K562 (cell line): ENCODE measurements at regions not wholly inside any gene's neighbourhood (a gene's known extent, or its start where the extent isn't known, plus 50 kb on each side); places are given as distances from the start of the nearest gene placed in this dataset.

Source experiments
- CHCHD3 ChIP-seq: fragments of 250-450 bp; sonication (Bioruptor Pico); IDR thresholded peaks from 2 replicates; pipeline ENCODE4 v2.1.2; 2022; ENCODE audit warnings: mild to moderate bottlenecking
- GTF2E2 ChIP-seq: fragments of 200-800 bp; sonication (Bioruptor generic); IDR thresholded peaks from 2 replicates; pipeline ENCODE4 v1.6.1; 2016; ENCODE audit warnings: missing genetic modification characterization, missing compliant biosample characterization
- SIX5 ChIP-seq, 2 experiments: IDR thresholded peaks; 2 replicates each; pipeline ENCODE4 v1.6.1; 2011; ENCODE audit warnings: low read length in 2 of 2, borderline replicate concordance in 1 of 2, low read depth in 1 of 2, mild to moderate bottlenecking in 1 of 2, moderate library complexity in 1 of 2; ENCODE audit not compliant: insufficient read depth in 1 of 2
- TSC22D4 ChIP-seq: fragments of 450-650 bp; IDR thresholded peaks from 2 replicates; pipeline ENCODE4 v1.6.1; 2016; ENCODE audit warnings: missing genetic modification characterization, missing biosample characterization, control low read depth
- ZBTB1 ChIP-seq: sonication (generic); formaldehyde crosslinking; IDR thresholded peaks from 2 replicates; pipeline ENCODE4 v1.8.1; 2023; ENCODE audit warnings: missing genetic modification reagents, low read depth, mild to moderate bottlenecking, borderline replicate concordance
- ZNF408 ChIP-seq: fragments of 250-450 bp; sonication (Bioruptor Pico); IDR thresholded peaks from 2 replicates; pipeline ENCODE4 v1.4.0; 2020; ENCODE audit warnings: low read depth, mild to moderate bottlenecking, moderate library complexity
- TF ChIP-seq, protein P1 (sequence below): fragments of 200-800 bp; sonication (Bioruptor generic); IDR thresholded peaks from 2 replicates; pipeline ENCODE4 v1.6.1; 2016; ENCODE audit warnings: missing genetic modification characterization, missing compliant biosample characterization
- TF ChIP-seq, protein P2 (sequence below): sonication (generic); formaldehyde crosslinking; IDR thresholded peaks from 2 replicates; pipeline ENCODE4 v1.8.0; 2022; ENCODE audit warnings: missing genetic modification reagents, mild to moderate bottlenecking, borderline replicate concordance

DNA sequence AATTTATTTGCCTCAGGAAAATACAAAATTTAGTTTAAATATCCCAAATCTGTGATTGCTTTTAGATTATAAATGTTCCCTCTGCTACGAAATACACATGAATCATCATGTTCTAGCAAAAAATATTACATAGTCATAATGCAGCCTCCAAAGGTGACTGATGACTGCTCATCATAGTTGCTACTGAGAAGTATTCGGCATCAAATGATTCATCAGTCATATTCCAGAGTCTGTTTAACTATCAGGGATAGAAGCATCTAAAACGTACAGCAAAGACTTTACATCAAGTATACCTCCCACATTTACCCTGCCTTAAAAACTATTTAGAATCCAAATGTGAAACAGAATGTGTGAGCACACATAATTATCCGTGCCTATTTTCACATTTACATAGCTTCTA lies 626.0 kb downstream of the CDH26 start (continued):
- TF ChIP-seq ZNF408 (CRISPR knock-in tag) = no peak
- no peak for TF ChIP-seq ZBTB1 (CRISPR knock-in tag)
- no peak for TF ChIP-seq CHCHD3 (CRISPR knock-in tag)
- TF ChIP-seq, protein P1, sequence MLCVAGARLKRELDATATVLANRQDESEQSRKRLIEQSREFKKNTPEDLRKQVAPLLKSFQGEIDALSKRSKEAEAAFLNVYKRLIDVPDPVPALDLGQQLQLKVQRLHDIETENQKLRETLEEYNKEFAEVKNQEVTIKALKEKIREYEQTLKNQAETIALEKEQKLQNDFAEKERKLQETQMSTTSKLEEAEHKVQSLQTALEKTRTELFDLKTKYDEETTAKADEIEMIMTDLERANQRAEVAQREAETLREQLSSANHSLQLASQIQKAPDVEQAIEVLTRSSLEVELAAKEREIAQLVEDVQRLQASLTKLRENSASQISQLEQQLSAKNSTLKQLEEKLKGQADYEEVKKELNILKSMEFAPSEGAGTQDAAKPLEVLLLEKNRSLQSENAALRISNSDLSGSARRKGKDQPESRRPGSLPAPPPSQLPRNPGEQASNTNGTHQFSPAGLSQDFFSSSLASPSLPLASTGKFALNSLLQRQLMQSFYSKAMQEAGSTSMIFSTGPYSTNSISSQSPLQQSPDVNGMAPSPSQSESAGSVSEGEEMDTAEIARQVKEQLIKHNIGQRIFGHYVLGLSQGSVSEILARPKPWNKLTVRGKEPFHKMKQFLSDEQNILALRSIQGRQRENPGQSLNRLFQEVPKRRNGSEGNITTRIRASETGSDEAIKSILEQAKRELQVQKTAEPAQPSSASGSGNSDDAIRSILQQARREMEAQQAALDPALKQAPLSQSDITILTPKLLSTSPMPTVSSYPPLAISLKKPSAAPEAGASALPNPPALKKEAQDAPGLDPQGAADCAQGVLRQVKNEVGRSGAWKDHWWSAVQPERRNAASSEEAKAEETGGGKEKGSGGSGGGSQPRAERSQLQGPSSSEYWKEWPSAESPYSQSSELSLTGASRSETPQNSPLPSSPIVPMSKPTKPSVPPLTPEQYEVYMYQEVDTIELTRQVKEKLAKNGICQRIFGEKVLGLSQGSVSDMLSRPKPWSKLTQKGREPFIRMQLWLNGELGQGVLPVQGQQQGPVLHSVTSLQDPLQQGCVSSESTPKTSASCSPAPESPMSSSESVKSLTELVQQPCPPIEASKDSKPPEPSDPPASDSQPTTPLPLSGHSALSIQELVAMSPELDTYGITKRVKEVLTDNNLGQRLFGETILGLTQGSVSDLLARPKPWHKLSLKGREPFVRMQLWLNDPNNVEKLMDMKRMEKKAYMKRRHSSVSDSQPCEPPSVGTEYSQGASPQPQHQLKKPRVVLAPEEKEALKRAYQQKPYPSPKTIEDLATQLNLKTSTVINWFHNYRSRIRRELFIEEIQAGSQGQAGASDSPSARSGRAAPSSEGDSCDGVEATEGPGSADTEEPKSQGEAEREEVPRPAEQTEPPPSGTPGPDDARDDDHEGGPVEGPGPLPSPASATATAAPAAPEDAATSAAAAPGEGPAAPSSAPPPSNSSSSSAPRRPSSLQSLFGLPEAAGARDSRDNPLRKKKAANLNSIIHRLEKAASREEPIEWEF (CRISPR knock-in tag) = no peak
- TF ChIP-seq SIX5 (IDR thresholded peaks at IDR 0.05; ENCODE audit: borderline replicate concordance in 1 of 2, insufficient read depth in 1 of 2, low read depth in 1 of 2, low read length in 2 of 2) = no peak
- no peak for TF ChIP-seq TSC22D4 (tag)
- TF ChIP-seq, protein P2, sequence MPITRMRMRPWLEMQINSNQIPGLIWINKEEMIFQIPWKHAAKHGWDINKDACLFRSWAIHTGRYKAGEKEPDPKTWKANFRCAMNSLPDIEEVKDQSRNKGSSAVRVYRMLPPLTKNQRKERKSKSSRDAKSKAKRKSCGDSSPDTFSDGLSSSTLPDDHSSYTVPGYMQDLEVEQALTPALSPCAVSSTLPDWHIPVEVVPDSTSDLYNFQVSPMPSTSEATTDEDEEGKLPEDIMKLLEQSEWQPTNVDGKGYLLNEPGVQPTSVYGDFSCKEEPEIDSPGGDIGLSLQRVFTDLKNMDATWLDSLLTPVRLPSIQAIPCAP (CRISPR knock-in tag) = no peak
- TF ChIP-seq GTF2E2 (tag) = no peak
